ENCODE measurements at regions not wholly inside any gene's neighbourhood (a gene's known extent, or its start where the extent isn't known, plus 50 kb on each side); places are given as distances from the start of the nearest gene placed in this dataset.
"Not testable (repeated sequence)": the region's sequence is repeated elsewhere in the genome, so short reads cannot be mapped to it uniquely, and the experiment has no call there.

DNA sequence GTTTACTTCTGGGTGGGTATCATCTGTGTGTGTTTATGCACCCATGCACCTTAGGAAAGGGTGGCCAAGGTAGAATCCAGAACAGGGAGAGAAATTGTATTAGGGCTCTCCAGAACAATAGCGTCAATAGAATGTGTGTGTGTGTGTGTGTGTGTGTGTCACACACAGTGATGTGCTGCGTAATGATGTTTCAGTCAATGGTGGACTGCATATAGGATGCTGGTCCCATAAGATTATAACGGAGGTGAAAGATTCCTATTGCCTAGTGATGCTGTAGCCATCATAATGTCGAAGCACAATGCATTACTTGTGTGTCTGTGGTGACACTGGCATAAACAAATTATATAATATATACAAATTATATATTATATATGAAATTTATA, 69.3 kb upstream of the PRR23C start:
- no peak for DNase-seq (ENCODE audit: low read depth, low spot score)

DNA sequence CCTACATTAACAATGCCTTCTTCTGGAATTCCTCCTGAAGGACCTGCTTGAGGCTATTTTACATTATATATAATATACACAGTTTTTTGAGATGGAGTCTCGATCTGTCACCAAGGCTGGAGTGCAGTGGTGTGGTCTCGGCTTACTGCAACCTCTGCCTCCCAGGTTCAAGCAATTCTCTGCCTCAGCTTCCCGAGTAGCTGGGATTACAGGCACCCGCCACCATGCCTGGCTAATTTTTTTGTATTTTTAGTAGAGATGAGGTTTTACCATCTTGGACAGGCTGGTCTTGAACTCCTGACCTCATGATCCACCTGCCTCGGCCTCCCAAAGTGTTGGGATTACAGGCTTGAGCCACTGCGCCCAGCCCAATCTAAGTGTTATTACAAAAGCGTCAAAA, 71.9 kb upstream of the PRR23C start:
- DNase-seq (ENCODE audit: low read depth, low spot score) = not testable (repeated sequence)

GRCh38 chr3:139117136-139117675, 72.5 kb upstream of the PRR23C start:
- no peak for DNase-seq (ENCODE audit: low read depth, low spot score)

DNA sequence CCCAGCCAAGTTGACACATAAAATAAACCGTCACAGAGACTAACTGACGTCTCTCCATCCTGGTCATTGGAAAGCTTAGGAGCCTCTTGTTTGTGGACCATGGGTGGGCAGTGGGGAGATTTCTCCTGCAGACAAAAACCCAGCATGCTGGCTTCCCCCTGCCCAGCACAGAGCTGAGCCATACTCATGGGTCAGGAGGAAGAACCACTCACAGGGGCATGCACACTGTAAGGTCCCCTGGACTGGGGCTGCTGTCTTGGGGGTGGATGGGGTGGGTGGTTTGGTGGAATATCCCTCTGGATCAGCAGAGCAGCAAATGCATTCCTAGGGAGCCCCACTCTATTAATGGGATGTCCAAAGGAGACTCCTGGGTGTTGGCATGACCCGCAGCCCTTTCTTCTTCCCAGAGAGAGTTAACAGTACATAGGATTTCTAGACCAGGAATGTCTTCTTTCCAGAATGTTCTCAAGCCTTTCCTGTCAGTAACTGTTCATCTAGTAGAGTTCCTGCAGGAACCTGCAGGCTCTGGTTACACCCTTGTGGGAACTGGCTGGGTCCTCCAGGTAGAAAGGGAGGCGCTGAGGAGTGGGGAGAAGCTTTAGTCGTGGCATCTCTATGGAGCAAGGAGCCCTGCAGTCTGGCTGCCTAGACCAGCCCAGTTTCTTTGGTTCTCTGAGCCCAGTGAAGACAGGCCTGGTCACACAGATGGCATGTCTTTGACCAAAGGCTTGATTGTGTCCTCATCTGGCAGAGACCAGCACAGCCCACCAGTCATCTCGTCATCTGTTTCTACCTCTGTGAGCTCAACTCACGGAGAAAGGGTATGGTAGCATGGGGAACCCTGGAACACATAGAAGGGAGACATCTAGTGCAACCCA, 73.4 kb upstream of the PRR23C start:
- no peak for DNase-seq (ENCODE audit: low read depth, low spot score)

DNA sequence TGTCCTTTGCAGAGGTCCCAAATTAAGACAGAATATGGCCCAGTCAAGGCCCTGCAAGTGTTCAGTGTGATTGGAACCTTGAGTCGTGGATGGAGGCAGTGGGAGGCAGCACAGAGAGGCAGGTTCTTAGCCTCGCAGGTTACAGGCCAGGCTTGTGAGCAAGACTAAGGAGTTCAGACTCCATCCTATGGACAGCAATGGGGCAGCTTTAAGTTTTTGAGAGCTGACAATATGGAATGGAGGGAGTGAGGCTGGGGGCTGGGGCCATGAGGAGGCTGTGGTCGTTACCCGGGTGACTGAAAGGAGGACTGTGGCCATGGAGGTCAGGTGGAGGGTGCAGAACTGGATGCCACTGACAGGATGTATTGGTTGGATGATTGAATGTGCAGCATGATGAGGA, 74.1 kb upstream of the PRR23C start:
- no peak for DNase-seq (ENCODE audit: low read depth, low spot score)

DNA sequence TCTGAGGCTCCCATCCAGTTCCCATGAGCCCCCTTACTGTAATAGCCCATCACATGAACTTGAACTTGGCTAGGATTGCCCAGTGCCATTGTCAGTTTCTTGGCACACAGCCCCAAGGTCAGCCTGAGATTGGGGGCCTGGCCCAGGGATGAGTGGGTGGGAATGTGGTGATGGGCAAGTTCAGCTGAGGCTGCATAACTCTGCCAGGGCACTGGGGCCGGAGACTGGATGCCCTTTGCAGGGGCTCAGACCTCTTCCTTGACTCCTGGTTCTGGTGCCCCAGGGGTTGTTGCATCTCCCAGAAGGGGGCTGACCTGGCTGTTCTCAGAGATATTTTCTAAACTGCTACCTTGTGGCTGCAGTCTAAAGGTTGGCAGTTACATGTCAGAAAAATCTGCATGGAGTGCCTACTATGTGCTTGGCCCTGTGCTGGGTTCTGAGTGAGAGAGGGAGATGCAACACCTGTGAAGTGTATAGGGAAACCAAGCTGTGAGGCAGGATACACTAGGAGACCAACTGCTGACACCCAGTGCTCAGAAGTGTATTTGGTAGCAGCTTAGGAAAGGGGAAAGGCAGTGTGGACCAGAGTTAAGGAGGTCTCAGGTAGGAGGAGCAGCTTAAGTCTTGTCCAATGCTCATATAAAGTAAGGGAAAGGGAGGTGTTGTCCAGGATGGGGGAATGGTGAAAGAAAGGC, 74.8 kb upstream of the PRR23C start:
- DNase-seq (ENCODE audit: low read depth, low spot score) = no peak

GRCh38 chr3:139120086-139121056, 75.7 kb upstream of the PRR23C start:
- DNase-seq (ENCODE audit: low read depth, low spot score) = peak; percentile 13

DNA sequence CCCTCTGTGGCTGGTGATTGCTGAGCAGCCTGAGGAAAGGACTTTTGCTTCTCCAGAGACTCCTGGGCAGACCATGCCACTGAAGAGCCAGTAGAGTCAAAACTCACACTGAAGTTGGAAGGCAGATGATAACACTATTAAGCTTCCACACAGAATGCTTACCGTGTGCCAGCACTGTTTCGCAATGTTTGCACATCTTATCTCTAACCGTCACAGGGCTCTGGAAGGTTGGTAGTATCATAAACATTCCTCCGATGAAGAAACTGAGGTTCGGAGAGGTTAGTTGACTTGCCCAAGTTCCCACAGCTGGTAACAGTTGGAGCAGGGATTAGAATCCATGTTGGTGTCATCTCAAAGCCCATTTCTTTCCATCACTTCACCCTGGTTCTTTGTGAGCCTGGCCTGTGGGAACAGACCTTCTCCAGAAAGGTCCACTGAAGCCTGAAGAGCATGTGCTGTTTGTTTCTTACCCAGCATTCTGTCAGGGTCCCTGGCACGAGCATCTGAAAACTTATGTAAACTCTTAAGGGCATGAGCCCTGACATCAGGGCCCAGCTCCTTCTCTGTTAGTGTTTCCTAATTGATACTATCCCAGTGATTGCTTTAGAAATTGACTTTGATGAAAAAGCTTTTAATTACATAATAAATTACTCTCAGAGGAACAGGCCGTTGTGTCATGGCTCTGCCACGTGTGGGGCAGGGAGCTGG, 77.0 kb upstream of the PRR23C start:
- no peak for DNase-seq (ENCODE audit: low read depth, low spot score)

GRCh38 chr3:139122221-139122581, 77.5 kb upstream of the PRR23C start:
- no peak for DNase-seq (ENCODE audit: low read depth, low spot score)

DNA sequence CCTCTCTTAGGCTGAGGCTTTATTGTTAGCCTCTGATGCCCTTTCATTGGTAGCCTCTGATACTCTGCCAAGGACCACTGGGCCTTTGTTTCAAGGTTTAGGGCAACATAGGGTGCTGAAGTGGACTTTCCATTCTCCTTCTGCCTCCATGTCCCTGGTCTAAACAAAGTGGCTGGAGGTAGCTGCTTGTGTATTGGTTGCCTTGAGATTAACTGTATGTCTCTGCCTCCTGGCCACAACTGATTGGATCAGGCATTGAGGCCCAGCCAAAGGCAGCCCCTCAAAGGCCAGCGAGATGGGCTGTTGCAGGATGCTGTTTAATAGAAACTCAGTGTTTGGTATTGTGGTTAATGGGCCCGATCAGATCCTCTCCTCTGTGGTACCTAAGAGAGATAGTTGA, 77.9 kb upstream of the PRR23C start:
- no peak for DNase-seq (ENCODE audit: low read depth, low spot score)

GRCh38 chr3:139123377-139124095, 78.8 kb upstream of the PRR23C start:
- DNase-seq (ENCODE audit: low read depth, low spot score) = no peak

DNA sequence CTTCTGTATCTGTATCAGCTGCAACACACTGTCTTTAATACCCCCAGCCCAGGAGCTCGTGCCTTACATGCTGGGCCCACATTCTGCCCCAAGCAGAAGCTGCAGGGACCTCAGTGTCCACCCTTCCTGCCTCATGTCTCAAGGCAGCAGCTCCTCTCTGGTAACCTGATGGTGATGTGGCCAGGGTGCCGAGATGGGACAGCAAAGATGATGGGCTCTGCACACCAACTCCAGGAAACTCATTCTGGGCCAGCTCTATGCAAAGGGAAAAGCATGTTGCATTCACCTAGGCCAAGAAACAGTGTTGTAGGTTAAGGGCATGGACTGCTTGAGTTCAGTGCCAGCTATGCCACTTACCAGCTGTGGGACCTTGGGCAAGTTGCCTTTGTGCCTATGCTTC, 79.5 kb upstream of the PRR23C start:
- DNase-seq (ENCODE audit: low read depth, low spot score) = no peak

GRCh38 chr3:139127101-139127500, 82.4 kb upstream of the PRR23C start:
- DNase-seq (ENCODE audit: low read depth, low spot score) = no peak

GRCh38 chr3:139127629-139128028, 82.9 kb upstream of the PRR23C start:
- not testable (repeated sequence) for DNase-seq (ENCODE audit: low read depth, low spot score)

- no peak for DNase-seq (ENCODE audit: low read depth, low spot score)
Observed at GRCh38 chr3:139128803-139129202, 84.1 kb upstream of the PRR23C start.

GRCh38 chr3:139129892-139130291, 85.2 kb upstream of the PRR23C start:
- DNase-seq (ENCODE audit: low read depth, low spot score) = no peak

- no peak for DNase-seq (ENCODE audit: low read depth, low spot score)
Observed at GRCh38 chr3:139130390-139131140, 85.9 kb upstream of the PRR23C start.

DNA sequence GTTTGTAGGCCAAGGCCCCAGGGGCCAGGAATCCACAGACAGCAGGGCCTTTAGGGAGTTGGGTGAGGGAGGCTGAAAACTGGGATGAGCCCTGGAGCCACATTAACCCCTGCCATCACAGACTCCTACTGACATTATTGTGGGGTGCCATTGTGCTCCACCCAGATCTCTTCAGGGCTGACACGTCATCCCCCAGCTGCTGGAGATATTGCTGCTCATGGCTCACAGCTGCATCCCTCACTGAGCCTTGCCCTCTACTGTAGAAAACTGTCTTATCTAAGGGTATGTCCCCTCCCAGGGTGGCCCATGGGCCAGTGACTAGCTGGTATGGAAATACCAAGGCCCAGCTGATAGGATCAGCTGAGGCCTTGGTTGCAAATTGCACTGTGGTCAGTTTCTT, 87.3 kb upstream of the PRR23C start:
- no peak for DNase-seq (ENCODE audit: low read depth, low spot score)

DNA sequence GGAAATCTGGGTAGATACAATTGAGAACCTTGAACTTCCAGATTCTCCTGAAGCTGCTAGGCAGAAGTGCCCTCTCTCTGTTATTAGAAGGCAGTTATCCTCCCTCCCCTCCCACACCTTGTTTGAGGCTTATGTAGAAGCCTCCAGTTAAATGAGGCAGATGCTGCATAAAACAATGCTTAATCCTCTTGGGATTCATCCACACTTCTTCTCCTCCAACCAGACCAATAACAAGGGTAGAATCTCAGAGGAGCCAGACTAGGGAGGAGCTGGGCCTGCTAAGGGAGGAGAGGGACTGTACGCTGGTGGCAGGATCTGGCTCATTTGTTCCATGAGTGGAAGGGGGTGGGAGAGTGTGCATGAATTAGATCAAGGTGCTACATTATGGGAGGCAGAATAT, 88.3 kb upstream of the PRR23C start:
- no peak for DNase-seq (ENCODE audit: low read depth, low spot score)

Data from ELF-1 (cell line).